K562 (cell line): ENCODE measurements at regions not wholly inside any gene's neighbourhood (a gene's known extent, or its start where the extent isn't known, plus 50 kb on each side); places are given as distances from the start of the nearest gene placed in this dataset.

Experiments used
- CBFA2T3 ChIP-seq: fragments of 450-650 bp; IDR thresholded peaks from 2 replicates; pipeline ENCODE4 v1.6.1; 2017
- FOXK2 ChIP-seq, 2 experiments: fragments of 450-650 bp; IDR thresholded peaks in 1 of 2; conservative IDR thresholded peaks in 1 of 2; 2 replicates each; pipeline ENCODE4 v1.6.1; 2016; ENCODE audit warnings: low read depth in 2 of 2, mild to moderate bottlenecking in 1 of 2
- GATAD2A ChIP-seq: fragments of 450-650 bp; IDR thresholded peaks from 2 replicates; pipeline ENCODE4 v1.6.1; 2017
- MNT ChIP-seq, 2 experiments: fragments of 450-650 bp; conservative IDR thresholded peaks; 2 replicates each; pipeline ENCODE4 v1.6.1; 2017; ENCODE audit warnings: mild to moderate bottlenecking in 2 of 2, moderate library complexity in 2 of 2
- MTA2 ChIP-seq: fragments of 450-650 bp; IDR thresholded peaks from 2 replicates; pipeline ENCODE4 v1.6.1; 2016; ENCODE audit warnings: low read depth
- NR3C1 ChIP-seq: sonication (generic); formaldehyde crosslinking; IDR thresholded peaks from 2 replicates; pipeline ENCODE4 v1.8.1; 2022; ENCODE audit warnings: missing genetic modification reagents
- RBBP5 ChIP-seq: fragments of 200-600 bp; sonication (generic); IDR thresholded peaks from 2 replicates; pipeline ENCODE4 v1.6.1; 2012; ENCODE audit warnings: borderline replicate concordance, mild to moderate bottlenecking, low read length, control low read depth, inconsistent platforms; ENCODE audit not compliant: insufficient read depth, poor library complexity, severe bottlenecking
- RERE ChIP-seq: sonication (generic); formaldehyde crosslinking; IDR thresholded peaks from 2 replicates; pipeline ENCODE4 v1.8.0; 2023; ENCODE audit warnings: missing genetic modification reagents, mild to moderate bottlenecking, borderline replicate concordance
- TARDBP ChIP-seq: fragments of 450-650 bp; IDR thresholded peaks from 2 replicates; pipeline ENCODE4 v1.6.1; 2016
- TCF3 ChIP-seq: sonication (generic); formaldehyde crosslinking; IDR thresholded peaks from 2 replicates; pipeline ENCODE4 v1.4.0; 2020; ENCODE audit warnings: mild to moderate bottlenecking, missing genetic modification reagents
- TEAD4 ChIP-seq, 2 experiments: sonication (generic) in 1 of 2; formaldehyde crosslinking in 1 of 2; IDR thresholded peaks; 2 replicates each; pipeline versions ENCODE4 v1.6.1 to v1.8.0; 2012 to 2022; ENCODE audit warnings: borderline replicate concordance in 1 of 2, inconsistent platforms in 1 of 2, low read length in 1 of 2, mild to moderate bottlenecking in 1 of 2, missing genetic modification reagents in 1 of 2
- ZBTB12 ChIP-seq: fragments of 250-450 bp; sonication (Bioruptor Pico); IDR thresholded peaks from 2 replicates; pipeline ENCODE4 v1.4.0; 2020
- ZBTB17 ChIP-seq: fragments of 450-650 bp; formaldehyde crosslinking; IDR thresholded peaks from 2 replicates; pipeline ENCODE4 v1.4.0; 2020; ENCODE audit warnings: mild to moderate bottlenecking
- ZKSCAN8 ChIP-seq: fragments of 200-800 bp; sonication (Bioruptor generic); IDR thresholded peaks from 2 replicates; pipeline ENCODE4 v1.6.1; 2016; ENCODE audit warnings: missing genetic modification characterization, missing compliant biosample characterization
- ZNF239 ChIP-seq: fragments of 250-450 bp; sonication (Bioruptor Pico); IDR thresholded peaks from 2 replicates; pipeline ENCODE4 v1.4.0; 2020; ENCODE audit warnings: mild to moderate bottlenecking
- TF ChIP-seq, protein P1 (sequence below): sonication (generic); formaldehyde crosslinking; IDR thresholded peaks from 2 replicates; pipeline ENCODE4 v1.8.0; 2022; ENCODE audit warnings: mild to moderate bottlenecking, low read depth, missing genetic modification reagents
- TF ChIP-seq, protein P2 (sequence below): fragments of 250-450 bp; sonication (Bioruptor Pico); IDR thresholded peaks from 2 replicates; pipeline ENCODE4 v1.8.0; 2021; ENCODE audit warnings: moderate library complexity, mild to moderate bottlenecking, inconsistent platforms
- TF ChIP-seq, protein P3 (sequence below): IDR thresholded peaks from 2 replicates; pipeline ENCODE4 v1.6.1; 2012; ENCODE audit warnings: low read depth, low read length, improper control_type of control experiment, borderline replicate concordance

DNA sequence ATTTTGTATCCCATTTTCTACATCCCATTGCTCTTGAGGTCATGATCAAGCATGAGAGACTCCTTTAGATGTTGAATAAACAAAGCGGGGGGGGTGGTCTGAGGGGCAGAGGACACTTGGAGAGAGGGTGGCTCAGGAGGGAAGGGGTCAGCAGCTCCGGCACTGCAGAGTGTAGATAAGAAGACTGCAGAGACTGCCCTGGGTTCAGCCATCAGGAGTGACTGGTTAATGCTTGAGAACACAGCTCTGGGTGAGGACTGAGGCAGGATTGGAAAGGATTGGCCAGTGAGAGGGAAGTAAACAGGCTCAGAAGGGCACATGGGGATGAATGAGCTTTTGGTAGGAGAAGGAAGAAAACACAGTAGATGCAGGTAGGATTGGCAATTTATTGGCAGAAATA, 205.3 kb upstream of the CNR1 start (continued):
- TF ChIP-seq ZBTB12 (CRISPR knock-in tag), result no peak
- peak; percentile 83 for TF ChIP-seq TCF3 (CRISPR knock-in tag)
- TF ChIP-seq RERE, result no peak
- TF ChIP-seq FOXK2 (conservative IDR thresholded peaks at IDR 0.05 in 1 of 2, IDR thresholded peaks at IDR 0.05 in 1 of 2; ENCODE audit: low read depth in 2 of 2), result peak in 1 of 2 experiments; percentile 75; a peak in 3 of 4 replicates
- TF ChIP-seq, protein P1, sequence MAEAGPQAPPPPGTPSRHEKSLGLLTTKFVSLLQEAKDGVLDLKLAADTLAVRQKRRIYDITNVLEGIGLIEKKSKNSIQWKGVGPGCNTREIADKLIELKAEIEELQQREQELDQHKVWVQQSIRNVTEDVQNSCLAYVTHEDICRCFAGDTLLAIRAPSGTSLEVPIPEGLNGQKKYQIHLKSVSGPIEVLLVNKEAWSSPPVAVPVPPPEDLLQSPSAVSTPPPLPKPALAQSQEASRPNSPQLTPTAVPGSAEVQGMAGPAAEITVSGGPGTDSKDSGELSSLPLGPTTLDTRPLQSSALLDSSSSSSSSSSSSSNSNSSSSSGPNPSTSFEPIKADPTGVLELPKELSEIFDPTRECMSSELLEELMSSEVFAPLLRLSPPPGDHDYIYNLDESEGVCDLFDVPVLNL (CRISPR knock-in tag), result no peak
- TF ChIP-seq, protein P2, sequence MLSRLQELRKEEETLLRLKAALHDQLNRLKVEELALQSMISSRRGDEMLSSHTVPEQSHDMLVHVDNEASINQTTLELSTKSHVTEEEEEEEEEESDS (CRISPR knock-in tag), result no peak
- TF ChIP-seq ZBTB17 (CRISPR knock-in tag), result no peak
- TF ChIP-seq CBFA2T3, result peak; percentile 84
- TF ChIP-seq ZKSCAN8 (CRISPR knock-in tag), result no peak
- TF ChIP-seq RBBP5, result no peak
- TF ChIP-seq NR3C1 (CRISPR knock-in tag), result no peak
- TF ChIP-seq TARDBP, result no peak
- TF ChIP-seq, protein P3, sequence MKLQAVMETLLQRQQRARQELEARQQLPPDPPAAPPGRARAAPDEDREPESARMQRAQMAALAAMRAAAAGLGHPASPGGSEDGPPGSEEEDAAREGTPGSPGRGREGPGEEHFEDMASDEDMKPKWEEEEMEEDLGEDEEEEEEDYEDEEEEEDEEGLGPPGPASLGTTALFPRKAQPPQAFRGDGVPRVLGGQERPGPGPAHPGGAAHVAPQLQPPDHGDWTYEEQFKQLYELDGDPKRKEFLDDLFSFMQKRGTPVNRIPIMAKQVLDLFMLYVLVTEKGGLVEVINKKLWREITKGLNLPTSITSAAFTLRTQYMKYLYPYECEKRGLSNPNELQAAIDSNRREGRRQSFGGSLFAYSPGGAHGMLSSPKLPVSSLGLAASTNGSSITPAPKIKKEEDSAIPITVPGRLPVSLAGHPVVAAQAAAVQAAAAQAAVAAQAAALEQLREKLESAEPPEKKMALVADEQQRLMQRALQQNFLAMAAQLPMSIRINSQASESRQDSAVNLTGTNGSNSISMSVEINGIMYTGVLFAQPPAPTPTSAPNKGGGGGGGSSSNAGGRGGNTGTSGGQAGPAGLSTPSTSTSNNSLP, result no peak
- TF ChIP-seq GATAD2A, result no peak
- no peak for TF ChIP-seq ZNF239 (CRISPR knock-in tag)
- peak; percentile 54 for TF ChIP-seq MTA2
- TF ChIP-seq MNT (conservative IDR thresholded peaks at IDR 0.05), result 0 out of 4 replicates have a peak, but pooled peaks of 1 of the 2 experiments have one; percentile 28
- peak; percentile 48 for TF ChIP-seq TEAD4 (IDR thresholded peaks at IDR 0.05; ENCODE audit: low read length)
- TF ChIP-seq TEAD4 (CRISPR knock-in tag; IDR thresholded peaks at IDR 0.05; ENCODE audit: borderline replicate concordance), result no peak
